Right lobe of liver (tissue), 4 donors: ENCODE measurements at regions not wholly inside any gene's neighbourhood (a gene's known extent, or its start where the extent isn't known, plus 50 kb on each side); places are given as distances from the start of the nearest gene placed in this dataset.

Experiments used
- CTCF ChIP-seq, 4 donors: fragments of 200-600 bp in 3 of 4; fragments of 450-650 bp in 1 of 4; IDR thresholded peaks; one replicate each; pipeline versions ENCODE4 v1.5.1 to v1.8.0; 2016 to 2022; ENCODE audit warnings: antibody characterized with exemption in 4 of 4, mild to moderate bottlenecking in 2 of 4
- POLR2A ChIP-seq: fragments of 450-650 bp; IDR thresholded peaks from one replicate; pipeline ENCODE4 v1.6.1; 2017; ENCODE audit warnings: antibody characterized with exemption, mild to moderate bottlenecking
- donor health status: DM: no; HTN: no; CAD: no.
- donor health status: DM: no; HTN: no; CAD: no.
- donor health status: DM: no; HTN: yes; CAD: no.

- TF ChIP-seq CTCF (IDR thresholded peaks at IDR 0.05) = peak; percentile 68 to 82 (median 78)
- TF ChIP-seq POLR2A = no peak
Observed at GRCh38 chr12:4855121-4855924, 54.4 kb upstream of the KCNA1 start.
